CD4-positive, alpha-beta T cell treated with Interleukin-10 for 1 hour (primary cell): ENCODE measurements at regions not wholly inside any gene's neighbourhood (a gene's known extent, or its start where the extent isn't known, plus 50 kb on each side); places are given as distances from the start of the nearest gene placed in this dataset.

ENCODE experiments used
- DNase-seq: peaks from one replicate; pipeline ENCODE4 v3.0.0-alpha.2; 2020

DNA sequence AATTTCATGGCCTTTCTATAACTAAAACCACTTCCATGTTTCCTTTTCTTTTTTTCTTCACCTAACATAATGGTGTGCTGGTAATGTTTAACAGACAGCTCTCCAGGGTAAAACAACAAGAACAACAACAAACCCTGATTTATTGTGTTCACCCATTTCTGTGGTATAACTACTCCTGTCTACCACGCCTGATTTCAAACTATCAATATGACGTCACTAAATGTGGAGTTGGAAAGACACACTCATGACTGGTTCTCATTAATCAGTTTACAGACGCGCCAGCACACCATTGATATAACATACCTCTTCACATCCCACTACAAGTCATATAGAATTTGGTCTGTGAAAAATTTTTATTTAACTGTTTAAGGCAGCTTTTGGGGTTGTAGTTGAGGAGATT, 142.9 kb downstream of the ARRDC3 start:
- DNase-seq, result no peak

- DNase-seq, result no peak
These were observed 147.8 kb downstream of the ARRDC3 start for GRCh38 chr5:91235271-91235694.

DNA sequence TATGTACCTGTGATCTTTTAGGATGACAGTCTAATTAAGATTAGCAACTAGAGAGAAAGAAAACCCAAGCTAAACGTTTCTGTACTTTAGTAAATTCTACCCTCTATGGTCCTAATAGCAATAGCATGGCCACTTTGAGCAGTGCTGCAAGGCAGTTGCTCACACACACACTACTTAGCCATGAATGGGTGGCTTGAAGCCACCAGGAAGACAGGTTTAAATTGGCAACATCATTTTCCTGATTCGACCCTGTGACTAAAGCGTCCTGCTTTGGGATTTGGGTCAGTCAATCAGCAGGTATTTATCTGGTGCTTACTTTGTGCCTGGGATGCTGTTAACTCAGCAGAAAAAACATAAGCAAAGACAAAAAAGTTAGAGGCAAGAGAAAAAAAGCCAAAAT, 150.6 kb downstream of the ARRDC3 start:
- no peak for DNase-seq

DNA sequence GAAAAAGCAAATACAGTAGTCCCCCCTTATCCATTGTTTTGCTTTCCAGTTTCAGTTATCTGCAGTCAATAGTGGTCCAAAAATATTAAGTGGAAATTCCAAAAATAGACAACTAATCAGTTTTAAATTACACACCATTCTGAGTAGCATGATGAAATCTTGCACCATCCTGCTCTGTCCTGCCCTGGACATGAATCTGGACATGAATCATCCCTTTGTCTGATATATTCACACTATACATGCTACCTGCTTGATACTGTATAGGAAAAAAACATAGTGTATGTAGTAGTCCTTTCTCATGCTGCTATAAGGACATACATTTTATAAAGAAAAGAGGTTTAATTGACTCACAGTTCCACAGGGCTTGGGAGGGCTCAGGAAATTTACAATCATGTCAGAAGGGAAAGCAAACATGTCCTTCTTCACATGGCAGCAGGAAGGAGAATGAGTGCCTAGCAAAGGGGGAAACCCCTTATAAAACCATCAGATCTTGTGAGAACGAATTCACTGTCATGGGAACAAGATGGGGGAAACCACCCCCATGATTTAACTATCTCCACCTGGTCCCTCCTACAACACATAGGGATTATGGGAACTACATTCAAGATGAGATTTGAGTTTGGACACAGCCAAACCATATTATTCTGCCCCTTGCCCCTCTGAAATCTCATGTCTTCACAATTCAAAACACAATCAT, 153.9 kb downstream of the ARRDC3 start:
- DNase-seq, result no peak

DNA sequence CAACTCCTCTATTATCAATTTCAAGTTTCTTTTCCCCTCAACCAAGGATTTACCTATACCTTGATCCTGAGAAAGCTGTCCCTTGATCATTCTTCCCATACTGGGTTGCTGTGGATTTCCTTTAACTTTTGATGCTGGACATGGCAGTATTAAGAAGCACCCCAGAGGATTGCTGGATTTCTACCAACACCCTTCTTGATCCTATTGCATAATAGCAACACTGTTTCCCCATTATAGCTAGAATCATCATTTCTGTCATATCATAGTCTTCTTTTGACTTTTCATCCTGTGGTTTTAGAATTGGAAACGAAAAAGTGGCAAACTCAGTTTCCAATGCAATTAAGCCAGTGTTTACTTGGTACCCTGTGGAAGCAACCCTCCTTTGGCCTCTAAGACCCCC, 154.9 kb downstream of the ARRDC3 start:
- DNase-seq, result no peak

DNA sequence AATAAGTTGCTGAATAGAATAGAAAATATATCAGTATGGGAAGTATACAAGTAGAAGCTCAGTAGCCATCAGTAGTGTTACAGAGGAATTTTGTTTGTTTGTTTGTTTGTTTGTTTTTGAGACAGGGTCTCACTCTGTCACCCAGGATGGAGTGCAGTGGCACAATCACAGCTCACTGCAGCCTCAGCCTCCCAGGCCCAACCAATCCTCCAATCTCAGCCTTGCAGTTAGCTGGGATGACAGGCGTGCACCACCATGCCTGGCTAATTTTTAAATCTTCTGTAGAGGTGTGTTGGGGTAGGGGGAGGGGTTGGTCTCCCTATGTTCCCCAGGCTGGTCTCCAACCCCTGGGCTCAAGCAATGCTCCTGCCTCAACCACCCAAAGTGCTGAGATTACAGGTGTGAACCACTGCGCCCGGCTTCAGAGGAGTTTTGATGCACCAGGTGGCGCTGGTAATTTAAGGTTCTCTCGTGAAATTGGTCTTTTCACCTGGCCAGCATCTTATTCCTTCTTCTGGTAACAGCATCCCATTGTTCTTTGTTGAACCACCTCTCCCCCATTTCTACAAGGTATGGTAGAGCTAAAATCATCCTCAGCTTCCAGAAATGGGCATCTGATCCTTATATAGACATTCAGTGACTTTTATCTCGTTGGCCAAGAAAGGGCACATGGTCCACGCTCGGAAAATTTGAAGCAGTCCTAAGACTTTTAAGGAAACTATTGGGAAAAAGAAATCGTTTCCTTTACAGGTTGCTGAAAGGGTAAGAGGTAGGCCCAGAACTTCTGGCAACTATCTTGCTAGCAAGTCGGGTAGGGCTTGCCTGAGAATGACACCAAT, 157.1 kb downstream of the ARRDC3 start:
- peak; percentile 67 for DNase-seq

DNA sequence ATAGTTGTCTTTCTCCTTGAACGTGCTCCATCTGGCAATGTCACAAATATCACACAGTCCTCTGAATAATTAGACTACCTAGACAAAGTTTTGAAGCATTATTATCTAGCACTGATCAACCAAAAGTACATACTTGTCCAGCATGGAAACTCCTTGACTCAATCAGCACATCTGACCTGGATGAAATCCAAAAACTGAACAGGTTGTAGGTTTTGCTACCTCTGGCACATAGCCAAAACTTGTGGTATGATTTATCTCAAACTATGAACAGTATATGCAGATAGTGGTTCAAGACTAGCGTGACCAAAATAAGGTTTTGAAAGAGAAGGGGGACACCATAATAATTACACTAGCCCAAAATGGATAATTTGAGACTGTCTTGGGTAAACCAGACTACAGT, 158.1 kb downstream of the ARRDC3 start:
- DNase-seq, result no peak

DNA sequence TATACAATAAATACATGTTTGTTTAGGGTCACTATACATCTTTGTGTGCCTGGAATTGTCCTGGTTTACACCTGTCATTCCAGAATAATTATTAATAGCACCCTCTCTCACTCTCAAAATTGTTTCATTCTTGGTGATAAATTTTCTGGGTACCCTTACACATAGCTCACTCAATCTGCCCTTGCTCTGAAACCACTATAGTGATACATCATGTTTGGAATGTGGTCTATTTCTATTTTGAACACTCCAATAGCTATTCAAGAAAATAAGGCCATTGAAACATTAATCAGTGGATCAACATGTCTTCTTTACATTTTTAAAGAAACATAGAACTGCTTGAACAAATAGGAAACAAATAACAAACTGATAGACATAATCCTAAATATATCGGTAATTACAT, 158.7 kb downstream of the ARRDC3 start:
- DNase-seq, result no peak

DNA sequence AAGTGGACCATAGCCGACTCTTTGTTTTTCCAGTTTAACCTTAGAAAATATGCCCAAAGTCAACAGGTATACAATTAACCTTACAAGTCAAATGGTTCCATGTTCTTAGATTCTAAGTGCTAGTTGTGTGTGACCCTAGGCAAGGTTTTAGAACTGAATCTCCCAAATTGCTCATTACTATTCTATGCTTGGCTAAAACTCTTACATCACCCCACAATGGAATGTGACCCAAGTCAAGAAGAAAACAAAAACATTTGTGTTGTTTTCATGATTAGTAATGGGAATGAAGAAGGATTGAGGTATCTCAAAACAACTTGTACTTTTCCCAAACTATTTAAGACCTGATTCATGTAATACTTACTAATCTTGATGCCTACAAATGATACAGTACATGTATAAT, 159.2 kb downstream of the ARRDC3 start:
- no peak for DNase-seq

- no peak for DNase-seq
These were observed 160.6 kb downstream of the ARRDC3 start for GRCh38 chr5:91222482-91222881.

- no peak for DNase-seq
These were observed 161.2 kb downstream of the ARRDC3 start for GRCh38 chr5:91221917-91222316.

- DNase-seq, result peak; percentile 33
These were observed 163.2 kb downstream of the ARRDC3 start for GRCh38 chr5:91219803-91220371.

- no peak for DNase-seq
These were observed 163.9 kb downstream of the ARRDC3 start for GRCh38 chr5:91219091-91219802.

DNA sequence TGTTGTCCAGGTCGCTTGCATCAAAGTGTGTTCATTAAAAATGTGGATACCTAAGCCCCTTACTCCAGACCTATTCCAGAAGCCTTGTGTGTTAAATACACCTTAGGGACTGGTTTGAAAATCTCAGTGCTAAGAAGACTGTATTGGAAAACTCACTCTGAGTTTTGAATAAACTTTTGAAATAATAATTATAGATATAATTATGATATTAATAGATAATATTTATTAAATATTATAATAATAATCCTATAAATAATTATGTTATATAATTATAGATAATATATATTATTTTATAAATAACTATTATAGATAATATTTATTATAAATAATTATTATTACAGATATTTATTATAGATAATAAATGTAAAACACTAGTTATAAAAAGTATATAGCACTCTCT, 165.3 kb downstream of the ARRDC3 start:
- DNase-seq, result no peak

DNA sequence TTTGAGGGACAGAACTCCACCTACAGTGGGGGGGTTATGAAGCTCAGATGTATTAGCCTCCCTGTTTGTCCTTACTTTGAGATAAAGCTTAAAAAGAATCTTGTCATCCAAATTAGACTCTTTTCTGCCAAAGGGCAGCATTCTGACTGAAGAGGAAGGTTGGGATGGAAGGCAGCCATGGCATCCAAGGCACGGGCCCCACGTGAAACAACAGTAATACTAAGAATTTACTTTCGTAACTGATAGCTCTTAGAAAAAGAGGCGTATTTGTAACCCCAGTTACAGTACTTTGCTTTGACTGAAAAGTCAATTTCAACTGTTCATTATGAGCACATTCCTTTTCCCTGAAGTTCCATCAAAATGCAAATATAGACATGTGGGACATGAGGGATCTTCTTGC, 168.5 kb downstream of the ARRDC3 start:
- DNase-seq, result no peak
